ENCODE measurements at regions not wholly inside any gene's neighbourhood (a gene's known extent, or its start where the extent isn't known, plus 50 kb on each side); places are given as distances from the start of the nearest gene placed in this dataset.

DNA sequence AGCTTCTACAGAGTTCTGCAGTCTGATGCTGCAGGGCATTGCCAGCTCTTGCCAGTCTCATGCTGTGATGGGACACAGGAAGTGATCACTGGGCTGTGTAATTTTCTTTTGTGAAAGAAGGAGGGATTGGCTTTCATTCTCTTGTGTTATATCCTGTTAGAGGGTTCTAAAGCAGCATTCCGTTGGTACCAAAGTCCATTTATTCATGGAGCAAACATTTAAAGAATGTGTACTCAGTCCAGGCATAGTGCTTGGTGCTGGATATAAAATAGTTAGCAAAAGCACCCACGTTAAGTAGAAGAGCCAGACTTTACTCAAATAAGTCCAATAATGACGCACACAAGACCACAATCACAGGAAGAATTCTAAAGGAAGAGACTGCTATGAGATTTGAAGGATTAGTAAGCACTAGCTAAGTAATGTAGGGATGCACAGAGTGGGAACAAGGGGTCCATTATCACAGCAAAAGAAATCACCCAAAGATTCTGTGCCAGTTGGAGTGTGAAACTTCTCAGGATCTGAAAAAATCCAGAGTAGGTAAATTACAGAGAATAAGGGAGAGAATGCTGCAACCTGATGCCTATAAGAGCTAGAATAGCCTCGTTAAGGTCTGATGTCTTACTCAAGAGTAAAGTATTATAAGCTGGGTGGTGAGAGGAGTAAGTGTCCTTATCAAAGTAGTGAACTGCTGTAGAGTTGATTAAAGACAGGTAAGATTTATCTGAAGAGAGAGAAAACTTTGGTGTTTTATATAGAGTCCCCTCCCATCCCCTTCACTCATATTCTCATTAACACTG is 728.3 kb downstream of the METTL15 start:
- no peaks in the 10 kb centered on the region for H3K9me3 ChIP-seq (ENCODE audit: control insufficient read depth, insufficient read depth, low read depth, low read length)
- POLR2A ChIA-PET, result interaction anchor here (0.9 kb wide), 1 partner anchor 79 kb away, joined by 3 read pairs; no protein-coding TSS in a partner anchor
- no peak overlapping the region for H3K27ac ChIP-seq (ENCODE audit: extremely low read depth, low read depth, low read length)
- CTCF ChIA-PET, result interaction anchor here (0.6 to 1.4 kb wide), 3 partner anchors 12 to 198 kb away, joined by 3 to 7 read pairs (median 4); no protein-coding TSS in a partner anchor
- no peak overlapping the region for H3K4me3 ChIP-seq (ENCODE audit: low read depth, low read length)
- TF ChIP-seq, protein P1, sequence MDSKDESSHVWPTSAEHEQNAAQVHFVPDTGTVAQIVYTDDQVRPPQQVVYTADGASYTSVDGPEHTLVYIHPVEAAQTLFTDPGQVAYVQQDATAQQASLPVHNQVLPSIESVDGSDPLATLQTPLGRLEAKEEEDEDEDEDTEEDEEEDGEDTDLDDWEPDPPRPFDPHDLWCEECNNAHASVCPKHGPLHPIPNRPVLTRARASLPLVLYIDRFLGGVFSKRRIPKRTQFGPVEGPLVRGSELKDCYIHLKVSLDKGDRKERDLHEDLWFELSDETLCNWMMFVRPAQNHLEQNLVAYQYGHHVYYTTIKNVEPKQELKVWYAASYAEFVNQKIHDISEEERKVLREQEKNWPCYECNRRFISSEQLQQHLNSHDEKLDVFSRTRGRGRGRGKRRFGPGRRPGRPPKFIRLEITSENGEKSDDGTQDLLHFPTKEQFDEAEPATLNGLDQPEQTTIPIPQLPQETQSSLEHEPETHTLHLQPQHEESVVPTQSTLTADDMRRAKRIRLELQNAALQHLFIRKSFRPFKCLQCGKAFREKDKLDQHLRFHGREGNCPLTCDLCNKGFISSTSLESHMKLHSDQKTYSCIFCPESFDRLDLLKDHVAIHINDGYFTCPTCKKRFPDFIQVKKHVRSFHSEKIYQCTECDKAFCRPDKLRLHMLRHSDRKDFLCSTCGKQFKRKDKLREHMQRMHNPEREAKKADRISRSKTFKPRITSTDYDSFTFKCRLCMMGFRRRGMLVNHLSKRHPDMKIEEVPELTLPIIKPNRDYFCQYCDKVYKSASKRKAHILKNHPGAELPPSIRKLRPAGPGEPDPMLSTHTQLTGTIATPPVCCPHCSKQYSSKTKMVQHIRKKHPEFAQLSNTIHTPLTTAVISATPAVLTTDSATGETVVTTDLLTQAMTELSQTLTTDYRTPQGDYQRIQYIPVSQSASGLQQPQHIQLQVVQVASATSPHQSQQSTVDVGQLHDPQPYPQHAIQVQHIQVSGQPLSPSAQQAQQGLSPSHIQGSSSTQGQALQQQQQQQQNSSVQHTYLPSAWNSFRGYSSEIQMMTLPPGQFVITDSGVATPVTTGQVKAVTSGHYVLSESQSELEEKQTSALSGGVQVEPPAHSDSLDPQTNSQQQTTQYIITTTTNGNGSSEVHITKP (tag by site-specific recombination; IDR thresholded peaks at IDR 0.05), result no peak
- no peak for TF ChIP-seq SP7 (tag by site-specific recombination; IDR thresholded peaks at IDR 0.05)
- no peak for TF ChIP-seq ZBTB21 (tag by site-specific recombination; IDR thresholded peaks at IDR 0.05)
- TF ChIP-seq ZNF843 (tag by site-specific recombination; IDR thresholded peaks at IDR 0.05), result no peak
- TF ChIP-seq, protein P2, sequence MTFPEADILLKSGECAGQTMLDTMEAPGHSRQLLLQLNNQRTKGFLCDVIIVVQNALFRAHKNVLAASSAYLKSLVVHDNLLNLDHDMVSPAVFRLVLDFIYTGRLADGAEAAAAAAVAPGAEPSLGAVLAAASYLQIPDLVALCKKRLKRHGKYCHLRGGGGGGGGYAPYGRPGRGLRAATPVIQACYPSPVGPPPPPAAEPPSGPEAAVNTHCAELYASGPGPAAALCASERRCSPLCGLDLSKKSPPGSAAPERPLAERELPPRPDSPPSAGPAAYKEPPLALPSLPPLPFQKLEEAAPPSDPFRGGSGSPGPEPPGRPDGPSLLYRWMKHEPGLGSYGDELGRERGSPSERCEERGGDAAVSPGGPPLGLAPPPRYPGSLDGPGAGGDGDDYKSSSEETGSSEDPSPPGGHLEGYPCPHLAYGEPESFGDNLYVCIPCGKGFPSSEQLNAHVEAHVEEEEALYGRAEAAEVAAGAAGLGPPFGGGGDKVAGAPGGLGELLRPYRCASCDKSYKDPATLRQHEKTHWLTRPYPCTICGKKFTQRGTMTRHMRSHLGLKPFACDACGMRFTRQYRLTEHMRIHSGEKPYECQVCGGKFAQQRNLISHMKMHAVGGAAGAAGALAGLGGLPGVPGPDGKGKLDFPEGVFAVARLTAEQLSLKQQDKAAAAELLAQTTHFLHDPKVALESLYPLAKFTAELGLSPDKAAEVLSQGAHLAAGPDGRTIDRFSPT (tag by site-specific recombination; IDR thresholded peaks at IDR 0.05), result no peak
- H3K36me3 ChIP-seq (ENCODE audit: control insufficient read depth in 2 of 2, insufficient read depth in 1 of 2, low read length in 2 of 2), result no peaks in the 10 kb centered on the region
- no peaks in the 10 kb centered on the region for H3K4me1 ChIP-seq (ENCODE audit: control insufficient read depth, insufficient read depth, low read length)

DNA sequence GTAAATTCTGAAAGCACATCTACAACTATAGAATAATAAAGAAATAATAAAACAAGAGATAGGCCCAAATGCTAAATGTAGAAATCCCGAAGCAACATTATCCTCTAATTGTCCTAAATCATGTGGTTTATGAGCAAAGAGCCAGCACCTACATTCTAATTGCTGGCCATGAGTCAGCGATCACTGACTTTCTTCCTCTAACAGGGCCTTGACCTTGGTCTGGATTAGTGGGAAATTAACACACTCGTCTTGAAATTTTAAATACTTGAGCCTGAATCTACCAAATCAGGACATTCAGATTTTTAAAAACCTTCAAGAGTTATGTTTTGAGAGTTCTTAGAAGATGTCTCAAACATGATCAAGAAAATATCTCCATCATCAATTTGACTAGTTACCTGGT is 727.6 kb downstream of the METTL15 start:
- Histone ChIP-seq H3K27ac (ENCODE audit: extremely low read depth, low read depth, low read length) (no peak overlapping the region), H3K4me1 (ENCODE audit: control insufficient read depth, insufficient read depth, low read length) (no peaks in the 10 kb centered on the region), H3K36me3 (ENCODE audit: control insufficient read depth in 2 of 2, insufficient read depth in 1 of 2, low read length in 2 of 2) (no peaks in the 10 kb centered on the region), H3K4me3 (ENCODE audit: low read depth, low read length) (no peak overlapping the region), H3K9me3 (ENCODE audit: control insufficient read depth, insufficient read depth, low read depth, low read length) (no peaks in the 10 kb centered on the region)
- no peak for TF ChIP-seq ZNF514 (tag by site-specific recombination; IDR thresholded peaks at IDR 0.05)
- no peak for TF ChIP-seq ZSCAN23 (tag by site-specific recombination; IDR thresholded peaks at IDR 0.05)
- TF ChIP-seq, protein P3, sequence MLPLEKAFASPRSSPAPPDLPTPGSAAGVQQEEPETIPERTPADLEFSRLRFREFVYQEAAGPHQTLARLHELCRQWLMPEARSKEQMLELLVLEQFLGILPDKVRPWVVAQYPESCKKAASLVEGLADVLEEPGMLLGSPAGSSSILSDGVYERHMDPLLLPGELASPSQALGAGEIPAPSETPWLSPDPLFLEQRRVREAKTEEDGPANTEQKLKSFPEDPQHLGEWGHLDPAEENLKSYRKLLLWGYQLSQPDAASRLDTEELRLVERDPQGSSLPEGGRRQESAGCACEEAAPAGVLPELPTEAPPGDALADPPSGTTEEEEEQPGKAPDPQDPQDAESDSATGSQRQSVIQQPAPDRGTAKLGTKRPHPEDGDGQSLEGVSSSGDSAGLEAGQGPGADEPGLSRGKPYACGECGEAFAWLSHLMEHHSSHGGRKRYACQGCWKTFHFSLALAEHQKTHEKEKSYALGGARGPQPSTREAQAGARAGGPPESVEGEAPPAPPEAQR (tag by site-specific recombination; IDR thresholded peaks at IDR 0.05), result no peak
- TF ChIP-seq ZNF175 (tag by site-specific recombination; IDR thresholded peaks at IDR 0.05), result no peak
- no peak for TF ChIP-seq ZNF677 (tag by site-specific recombination; IDR thresholded peaks at IDR 0.05)
- no peak for TF ChIP-seq ZNF510 (tag by site-specific recombination; IDR thresholded peaks at IDR 0.05; ENCODE audit: insufficient replicate concordance)
- TF ChIP-seq WT1 (tag by site-specific recombination; IDR thresholded peaks at IDR 0.05), result no peak
- ChIA-PET CTCF (interaction anchor here (0.6 to 1.4 kb wide), 3 partner anchors 12 to 493 kb away, joined by 3 to 7 read pairs (median 4); no protein-coding TSS in a partner anchor), POLR2A (no interaction called here)

DNA sequence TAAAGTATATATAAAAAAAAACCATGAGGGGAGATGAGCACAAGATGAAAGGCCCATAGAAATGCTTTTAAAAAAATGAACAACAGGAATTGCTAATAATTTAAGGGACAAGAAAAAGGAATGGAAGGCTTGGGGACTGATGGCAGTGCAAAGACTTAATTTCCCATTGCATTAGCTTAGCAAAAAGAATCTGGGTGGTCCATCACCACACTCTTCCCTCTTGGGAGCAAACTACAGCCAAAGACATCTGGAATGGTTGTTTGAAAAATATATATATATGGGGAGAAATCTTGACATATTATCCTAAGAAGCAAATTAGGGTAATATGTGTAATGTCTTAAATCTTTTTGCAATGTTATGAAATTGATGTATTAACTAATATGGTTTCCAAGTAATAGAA is 727.1 kb downstream of the METTL15 start:
- POLR2A ChIA-PET, result no interaction called here
- no peak overlapping the region for H3K27ac ChIP-seq (ENCODE audit: extremely low read depth, low read depth, low read length)
- CTCF ChIA-PET, result interaction anchor here (0.7 to 1.4 kb wide), 2 partner anchors 13 to 493 kb away, joined by 3 to 4 read pairs; no protein-coding TSS in a partner anchor
- no peak overlapping the region for H3K4me3 ChIP-seq (ENCODE audit: low read depth, low read length)
- no peaks in the 10 kb centered on the region for H3K9me3 ChIP-seq (ENCODE audit: control insufficient read depth, insufficient read depth, low read depth, low read length)
- H3K36me3 ChIP-seq (ENCODE audit: control insufficient read depth in 2 of 2, insufficient read depth in 1 of 2, low read length in 2 of 2), result no peaks in the 10 kb centered on the region
- H3K4me1 ChIP-seq (ENCODE audit: control insufficient read depth, insufficient read depth, low read length), result no peaks in the 10 kb centered on the region
- TF ChIP-seq ZNF837 (tag by site-specific recombination; IDR thresholded peaks at IDR 0.05), result no peak
- no peak for TF ChIP-seq ZBTB21 (tag by site-specific recombination; IDR thresholded peaks at IDR 0.05)
- TF ChIP-seq, protein P4, sequence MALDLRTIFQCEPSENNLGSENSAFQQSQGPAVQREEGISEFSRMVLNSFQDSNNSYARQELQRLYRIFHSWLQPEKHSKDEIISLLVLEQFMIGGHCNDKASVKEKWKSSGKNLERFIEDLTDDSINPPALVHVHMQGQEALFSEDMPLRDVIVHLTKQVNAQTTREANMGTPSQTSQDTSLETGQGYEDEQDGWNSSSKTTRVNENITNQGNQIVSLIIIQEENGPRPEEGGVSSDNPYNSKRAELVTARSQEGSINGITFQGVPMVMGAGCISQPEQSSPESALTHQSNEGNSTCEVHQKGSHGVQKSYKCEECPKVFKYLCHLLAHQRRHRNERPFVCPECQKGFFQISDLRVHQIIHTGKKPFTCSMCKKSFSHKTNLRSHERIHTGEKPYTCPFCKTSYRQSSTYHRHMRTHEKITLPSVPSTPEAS (tag by site-specific recombination; IDR thresholded peaks at IDR 0.05), result no peak
- TF ChIP-seq, protein P5, sequence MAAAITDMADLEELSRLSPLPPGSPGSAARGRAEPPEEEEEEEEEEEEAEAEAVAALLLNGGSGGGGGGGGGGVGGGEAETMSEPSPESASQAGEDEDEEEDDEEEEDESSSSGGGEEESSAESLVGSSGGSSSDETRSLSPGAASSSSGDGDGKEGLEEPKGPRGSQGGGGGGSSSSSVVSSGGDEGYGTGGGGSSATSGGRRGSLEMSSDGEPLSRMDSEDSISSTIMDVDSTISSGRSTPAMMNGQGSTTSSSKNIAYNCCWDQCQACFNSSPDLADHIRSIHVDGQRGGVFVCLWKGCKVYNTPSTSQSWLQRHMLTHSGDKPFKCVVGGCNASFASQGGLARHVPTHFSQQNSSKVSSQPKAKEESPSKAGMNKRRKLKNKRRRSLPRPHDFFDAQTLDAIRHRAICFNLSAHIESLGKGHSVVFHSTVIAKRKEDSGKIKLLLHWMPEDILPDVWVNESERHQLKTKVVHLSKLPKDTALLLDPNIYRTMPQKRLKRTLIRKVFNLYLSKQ (tag by site-specific recombination; IDR thresholded peaks at IDR 0.05; ENCODE audit: borderline replicate concordance), result no peak
- TF ChIP-seq, protein P6, sequence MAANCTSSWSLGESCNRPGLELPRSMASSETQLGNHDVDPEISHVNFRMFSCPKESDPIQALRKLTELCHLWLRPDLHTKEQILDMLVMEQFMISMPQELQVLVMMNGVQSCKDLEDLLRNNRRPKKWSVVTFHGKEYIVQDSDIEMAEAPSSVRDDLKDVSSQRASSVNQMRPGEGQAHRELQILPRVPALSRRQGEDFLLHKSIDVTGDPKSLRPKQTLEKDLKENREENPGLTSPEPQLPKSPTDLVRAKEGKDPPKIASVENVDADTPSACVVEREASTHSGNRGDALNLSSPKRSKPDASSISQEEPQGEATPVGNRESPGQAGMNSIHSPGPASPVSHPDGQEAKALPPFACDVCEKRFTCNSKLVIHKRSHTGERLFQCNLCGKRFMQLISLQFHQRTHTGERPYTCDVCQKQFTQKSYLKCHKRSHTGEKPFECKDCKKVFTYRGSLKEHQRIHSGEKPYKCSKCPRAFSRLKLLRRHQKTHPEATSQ (tag by site-specific recombination; IDR thresholded peaks at IDR 0.05), result no peak
- TF ChIP-seq ZNF544 (tag by site-specific recombination; IDR thresholded peaks at IDR 0.05), result no peak
